Psoas muscle (tissue), 7 donors: ENCODE measurements at regions not wholly inside any gene's neighbourhood (a gene's known extent, or its start where the extent isn't known, plus 50 kb on each side); places are given as distances from the start of the nearest gene placed in this dataset.

Experiments
- ATAC-seq, 4 donors: fragments of 200-7000 bp; cut with Tn5 transposase; one replicate each; pipeline ENCODE4 v1.9.1; 2020; ENCODE audit warnings: moderate library complexity in 3 of 4, mild to moderate bottlenecking in 2 of 4
- DNase-seq, 2 donors: peaks; one replicate each; pipeline ENCODE4 v3.0.0-alpha.2; 2020
- H3K27ac ChIP-seq: fragments of 200-600 bp; one replicate; pipeline ENCODE4 v1.8.0; 2022
- H3K27me3 ChIP-seq, 3 donors: fragments of 200-600 bp in 1 of 3; one replicate each; pipeline versions ENCODE4 v1.6.1 to v1.8.0; 2013 to 2022; ENCODE audit warnings: low read length in 2 of 3, mild to moderate bottlenecking in 2 of 3, moderate library complexity in 1 of 3; ENCODE audit not compliant: insufficient read depth in 3 of 3
- H3K36me3 ChIP-seq, 2 donors: fragments of 200-600 bp in 1 of 2; one replicate each; pipeline versions ENCODE4 v1.6.1 to v1.8.0; 2013 to 2022; ENCODE audit warnings: low read depth in 1 of 2, mild to moderate bottlenecking in 1 of 2, moderate library complexity in 1 of 2; ENCODE audit not compliant: insufficient read depth in 1 of 2
- H3K4me1 ChIP-seq: fragments of 200-600 bp; one replicate; pipeline ENCODE4 v1.8.0; 2022
- H3K4me3 ChIP-seq: fragments of 200-600 bp; one replicate; pipeline ENCODE4 v1.8.0; 2022; ENCODE audit warnings: mild to moderate bottlenecking
- H3K9me3 ChIP-seq: fragments of 200-600 bp; one replicate; pipeline ENCODE4 v1.8.0; 2022
- WGBS, 3 donors: extraction: QIAGEN DNeasy Blood & Tissue Kit; methylation state at CpG; one replicate each; pipeline versions ENCODE4 v1.1.6 to v1.1.7; 2013; 5-methylcytosine and 5-hydroxymethylcytosine counted together
- intact Hi-C, 2 donors: fragments of 100-400 bp; cut with DNase I; formaldehyde crosslinking; loops; one replicate each; pipeline versions ENCODE4 v1.11.0 to v1.14.2; 2022
- TF ChIP-seq, protein P1 (sequence below): fragments of 200-600 bp; IDR thresholded peaks from one replicate; pipeline ENCODE4 v1.8.0; 2022; ENCODE audit warnings: antibody characterized with exemption
- donor health status: healthy with polysubstance abuse.
- donor health status: DM: no; HTN: no; CAD: no; lungs with moderate emphysema.
- donor health status: Bipolar disorder and iron deficiency.
- donor health status: healthy.
- donor health status: DM: yes; HTN: yes; CAD: no.
- donor health status: DM: no; HTN: no; CAD: no.
- donor health status: DM: yes; HTN: yes; CAD: no.

DNA sequence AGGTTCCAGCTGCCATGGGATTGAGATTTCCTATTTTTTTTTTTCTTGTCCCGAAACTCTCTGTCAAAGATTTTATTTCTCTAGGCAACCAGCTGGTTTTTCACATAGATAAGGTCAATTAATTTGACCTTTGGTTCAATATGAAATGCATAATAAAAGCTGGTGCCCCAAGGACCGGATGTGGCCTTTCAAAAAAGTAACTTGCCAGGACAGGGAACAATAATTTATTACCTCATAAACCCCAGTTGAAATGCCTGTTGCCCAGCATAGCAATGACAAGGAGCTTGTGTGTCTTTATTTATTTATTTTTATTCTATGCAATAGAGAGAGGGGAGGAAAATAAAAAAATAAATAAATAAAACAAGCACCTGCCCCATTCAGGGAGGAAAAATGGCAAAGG, 472.7 kb downstream of the KCNJ2 start:
- no peak for DNase-seq
- Histone ChIP-seq H3K27me3 (no peaks in the 10 kb centered on the region), H3K4me1 (no peaks in the 10 kb centered on the region), H3K4me3 (no peak overlapping the region), H3K27ac (no peak overlapping the region), H3K36me3 (no peaks in the 10 kb centered on the region), H3K9me3 (no peaks in the 10 kb centered on the region)
- no peak for ATAC-seq
- intact Hi-C loops = no loop called here
- WGBS, 3 donors = 81 to 87% (median 86%) methylated on average over 2 of the region's 2 CpGs
- TF ChIP-seq, protein P1, sequence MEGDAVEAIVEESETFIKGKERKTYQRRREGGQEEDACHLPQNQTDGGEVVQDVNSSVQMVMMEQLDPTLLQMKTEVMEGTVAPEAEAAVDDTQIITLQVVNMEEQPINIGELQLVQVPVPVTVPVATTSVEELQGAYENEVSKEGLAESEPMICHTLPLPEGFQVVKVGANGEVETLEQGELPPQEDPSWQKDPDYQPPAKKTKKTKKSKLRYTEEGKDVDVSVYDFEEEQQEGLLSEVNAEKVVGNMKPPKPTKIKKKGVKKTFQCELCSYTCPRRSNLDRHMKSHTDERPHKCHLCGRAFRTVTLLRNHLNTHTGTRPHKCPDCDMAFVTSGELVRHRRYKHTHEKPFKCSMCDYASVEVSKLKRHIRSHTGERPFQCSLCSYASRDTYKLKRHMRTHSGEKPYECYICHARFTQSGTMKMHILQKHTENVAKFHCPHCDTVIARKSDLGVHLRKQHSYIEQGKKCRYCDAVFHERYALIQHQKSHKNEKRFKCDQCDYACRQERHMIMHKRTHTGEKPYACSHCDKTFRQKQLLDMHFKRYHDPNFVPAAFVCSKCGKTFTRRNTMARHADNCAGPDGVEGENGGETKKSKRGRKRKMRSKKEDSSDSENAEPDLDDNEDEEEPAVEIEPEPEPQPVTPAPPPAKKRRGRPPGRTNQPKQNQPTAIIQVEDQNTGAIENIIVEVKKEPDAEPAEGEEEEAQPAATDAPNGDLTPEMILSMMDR = no peak

DNA sequence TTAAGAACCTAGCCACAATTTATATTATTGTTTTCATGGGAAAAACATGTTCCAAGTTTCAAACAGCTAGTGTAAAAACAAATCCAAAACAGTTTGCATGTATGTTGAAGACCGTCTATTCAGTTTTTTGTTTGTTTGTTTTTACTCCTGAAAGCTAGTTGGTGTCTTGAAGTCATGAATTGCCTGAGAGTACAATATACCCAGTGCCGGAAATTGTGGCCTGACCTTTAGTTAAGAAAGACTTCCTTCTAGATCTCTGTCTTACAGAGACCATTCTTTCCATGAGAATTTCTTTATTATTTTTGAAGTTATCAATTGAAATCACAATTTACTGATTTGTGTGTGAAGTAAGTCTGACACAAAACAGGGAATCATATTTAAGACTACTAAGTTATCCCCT, 474.8 kb downstream of the KCNJ2 start:
- 77 to 80% (median 80%) methylated on average over 2 of the region's 2 CpGs for WGBS, 3 donors
- TF ChIP-seq, protein P1 = no peak
- no peaks in the 10 kb centered on the region for H3K36me3 ChIP-seq
- intact Hi-C loops = no loop called here
- H3K4me1 ChIP-seq = no peaks in the 10 kb centered on the region
- H3K27me3 ChIP-seq = no peaks in the 10 kb centered on the region
- DNase-seq (no peak), ATAC-seq (no peak)
- H3K27ac ChIP-seq = no peak overlapping the region
- no peaks in the 10 kb centered on the region for H3K9me3 ChIP-seq
- H3K4me3 ChIP-seq = no peak overlapping the region

DNA sequence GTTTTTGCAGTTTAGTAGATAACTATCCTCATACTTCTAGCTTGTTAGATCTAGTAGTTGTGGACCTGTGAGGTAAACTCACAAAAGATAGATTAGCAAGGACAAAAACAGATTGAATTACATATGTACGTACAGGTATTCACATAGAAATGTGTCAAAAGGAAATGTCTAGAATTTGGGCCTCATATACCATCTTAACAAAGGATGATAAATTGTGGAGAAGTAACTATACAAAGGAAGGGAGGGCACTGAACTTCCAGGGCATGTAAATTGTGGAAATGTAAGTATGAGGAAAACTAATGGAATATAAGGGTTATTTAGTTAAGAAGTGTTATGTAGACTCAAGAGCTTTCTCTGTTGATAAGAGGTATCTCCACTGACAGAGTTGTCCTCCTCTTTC, 477.3 kb downstream of the KCNJ2 start:
- intact Hi-C loops = no loop called here
- Histone ChIP-seq H3K27me3 (no peaks in the 10 kb centered on the region), H3K27ac (no peak overlapping the region), H3K4me3 (no peak overlapping the region), H3K36me3 (no peaks in the 10 kb centered on the region), H3K4me1 (no peaks in the 10 kb centered on the region), H3K9me3 (no peaks in the 10 kb centered on the region)
- DNase-seq (no peak), ATAC-seq (no peak)
- WGBS, 3 donors = 95 to 100% (median 98%) methylated on average over 1 of the region's 1 CpG
- TF ChIP-seq, protein P1 = no peak

DNA sequence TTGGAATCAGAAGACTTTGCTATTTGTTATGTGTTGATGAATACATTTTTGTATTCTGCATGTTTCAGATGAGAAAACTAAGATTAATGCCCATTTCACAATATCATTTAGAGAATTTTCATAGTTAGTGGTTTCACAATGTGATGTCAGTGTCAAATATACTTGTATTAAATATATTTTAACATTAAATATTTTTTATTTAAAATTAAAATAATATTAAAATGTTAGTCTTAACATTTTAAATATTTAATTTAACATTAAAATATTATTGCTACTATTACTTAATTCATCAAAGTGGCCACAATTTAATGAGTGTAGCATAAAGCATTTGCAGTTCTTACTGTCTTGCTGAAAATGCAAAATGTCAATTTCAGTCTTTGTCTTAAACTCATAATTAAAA, 478.8 kb downstream of the KCNJ2 start:
- no peak for DNase-seq
- ATAC-seq = no peak
- TF ChIP-seq, protein P1 = no peak
- H3K9me3 ChIP-seq = no peaks in the 10 kb centered on the region
- no peaks in the 10 kb centered on the region for H3K4me1 ChIP-seq
- H3K36me3 ChIP-seq = no peaks in the 10 kb centered on the region
- no peak overlapping the region for H3K4me3 ChIP-seq
- no peaks in the 10 kb centered on the region for H3K27me3 ChIP-seq
- no peak overlapping the region for H3K27ac ChIP-seq
- intact Hi-C loops = no loop called here

DNA sequence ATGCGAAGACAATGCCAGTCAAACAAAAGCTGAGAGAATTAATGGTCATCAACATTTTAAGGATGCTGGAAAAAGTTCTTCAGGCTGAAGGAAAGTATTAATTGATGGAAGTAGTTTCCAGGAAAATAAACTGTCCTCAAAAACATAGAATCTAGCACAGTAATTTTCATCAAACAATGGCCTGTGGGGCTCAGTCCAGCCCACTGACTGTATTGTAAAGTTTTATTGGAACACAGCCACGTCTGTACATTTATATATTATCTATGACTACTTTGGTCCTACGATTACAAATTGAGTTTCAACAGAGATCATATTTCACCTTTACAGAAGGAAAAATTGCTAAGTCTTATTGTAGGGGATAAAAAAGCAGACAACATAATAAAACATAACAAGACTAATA, 484.5 kb downstream of the KCNJ2 start:
- TF ChIP-seq, protein P1 = no peak
- intact Hi-C loops = no loop called here
- H3K9me3 ChIP-seq = no peaks in the 10 kb centered on the region
- no peak overlapping the region for H3K4me3 ChIP-seq
- H3K36me3 ChIP-seq = no peaks in the 10 kb centered on the region
- ATAC-seq (no peak), DNase-seq (no peak)
- no peak overlapping the region for H3K27ac ChIP-seq
- H3K4me1 ChIP-seq = no peaks in the 10 kb centered on the region
- WGBS, 3 donors = 62 to 69% (median 66%) methylated on average over 3 of the region's 3 CpGs
- no peaks in the 10 kb centered on the region for H3K27me3 ChIP-seq
